Common myeloid progenitor, CD34-positive (primary cell): ENCODE measurements at regions not wholly inside any gene's neighbourhood (a gene's known extent, or its start where the extent isn't known, plus 50 kb on each side); places are given as distances from the start of the nearest gene placed in this dataset.

ENCODE experiments used
- CTCF ChIA-PET: fragments of 350-600 bp; sonication (Branson Sonifier 250); formaldehyde crosslinking; loops from one replicate; lab custom pipeline; 2021; ENCODE audit warnings: antibody characterized with exemption; lab: Charles Lee
- POLR2A ChIA-PET: fragments of 350-600 bp; sonication (Branson Sonifier 250); formaldehyde crosslinking; loops from one replicate; lab custom pipeline; 2021; ENCODE audit warnings: antibody characterized with exemption; lab: Charles Lee
- DNase-seq, 3 donors: peaks; one replicate each; pipeline versions ENCODE4 v3.0.0 to v3.0.0-alpha.2; 2013
- H3K27ac ChIP-seq, 2 experiments: 1 replicate in 1 of 2; 2 replicates in 1 of 2; pipeline ENCODE4 v1.7.0; 2013; ENCODE audit warnings: inconsistent platforms in 2 of 2, low read length in 2 of 2, mild to moderate bottlenecking in 2 of 2, low read depth in 1 of 2, moderate library complexity in 1 of 2; ENCODE audit not compliant: severe bottlenecking in 2 of 2, insufficient read depth in 1 of 2, poor library complexity in 1 of 2
- H3K27me3 ChIP-seq, 5 experiments: replicated peaks in 2 of 5; 1 replicate in 3 of 5; 2 replicates in 2 of 5; pipeline versions ENCODE4 v1.6.1 to v1.7.0; 2013; ENCODE audit warnings: low read length in 4 of 5, mild to moderate bottlenecking in 2 of 5, moderate library complexity in 2 of 5, inconsistent platforms in 1 of 5; ENCODE audit not compliant: insufficient read depth in 5 of 5, control insufficient read depth in 4 of 5
- H3K36me3 ChIP-seq, 4 experiments: 1 replicate in 2 of 4; 2 replicates in 2 of 4; pipeline versions ENCODE4 v1.6.1 to v1.7.0; 2013; ENCODE audit warnings: low read length in 3 of 4, control low read depth in 1 of 4, mild to moderate bottlenecking in 1 of 4; ENCODE audit not compliant: control insufficient read depth in 4 of 4, insufficient read depth in 4 of 4
- H3K4me1 ChIP-seq, 4 experiments: 1 replicate in 3 of 4; 2 replicates in 1 of 4; pipeline versions ENCODE4 v1.6.1 to v1.7.1; 2013; ENCODE audit warnings: low read length in 3 of 4, mild to moderate bottlenecking in 3 of 4, control low read depth in 1 of 4, inconsistent platforms in 1 of 4, moderate library complexity in 1 of 4; ENCODE audit not compliant: control insufficient read depth in 4 of 4, insufficient read depth in 4 of 4; ENCODE audit errors: control extremely low read depth in 1 of 4
- H3K4me3 ChIP-seq, 7 experiments: 1 replicate in 4 of 7; 2 replicates in 3 of 7; pipeline versions ENCODE4 v1.5.1 to v1.7.0; 2013; ENCODE audit warnings: mild to moderate bottlenecking in 7 of 7, low read length in 6 of 7, moderate library complexity in 6 of 7, inconsistent platforms in 2 of 7, low read depth in 2 of 7, control low read depth in 1 of 7; ENCODE audit not compliant: insufficient read depth in 4 of 7, control insufficient read depth in 1 of 7; ENCODE audit errors: extremely low read depth in 1 of 7
- H3K9me3 ChIP-seq, 5 experiments: 1 replicate in 4 of 5; 2 replicates in 1 of 5; pipeline versions ENCODE4 v1.6.1 to v1.7.1; 2013; ENCODE audit warnings: low read length in 4 of 5, mild to moderate bottlenecking in 2 of 5, inconsistent platforms in 1 of 5, low read depth in 1 of 5, moderate library complexity in 1 of 5; ENCODE audit not compliant: control insufficient read depth in 4 of 5, insufficient read depth in 2 of 5; ENCODE audit errors: control extremely low read depth in 1 of 5
- WGBS: methylation state at CpG from one replicate; pipeline ENCODE4 v1.1.5; 2013; ENCODE audit not compliant: insufficient coverage; 5-methylcytosine and 5-hydroxymethylcytosine counted together

GRCh38 chr16:26382586-26382985, 684.1 kb upstream of the C16orf82 start:
- POLR2A ChIA-PET: no interaction called here

GRCh38 chr16:26386096-26386495, 680.6 kb upstream of the C16orf82 start:
- ChIA-PET POLR2A (no interaction called here), CTCF (no interaction called here)
- Histone ChIP-seq H3K9me3 (no peaks in the 10 kb centered on the region), H3K27ac (no peak overlapping the region), H3K36me3 (no peaks in the 10 kb centered on the region), H3K27me3 (no peaks in the 10 kb centered on the region), H3K4me3 (no peak overlapping the region), H3K4me1 (no peaks in the 10 kb centered on the region)
- DNase-seq: no peak
- WGBS: 80% methylated on average over 2 of the region's 3 CpGs

More at GRCh38 chr16:26382586-26382985, 684.1 kb upstream of the C16orf82 start:
- Histone ChIP-seq H3K4me3 (no peak overlapping the region), H3K27me3 (no peaks in the 10 kb centered on the region), H3K36me3 (no peaks in the 10 kb centered on the region), H3K9me3 (no peaks in the 10 kb centered on the region), H3K27ac (no peak overlapping the region), H3K4me1 (no peaks in the 10 kb centered on the region)
- no peak for DNase-seq
- CTCF ChIA-PET: no interaction called here
- no CpG with 5 or more reads among the region's 2 CpGs for WGBS

- Histone ChIP-seq H3K4me1 (no peaks in the 10 kb centered on the region), H3K4me3 (no peak overlapping the region), H3K27me3 (no peaks in the 10 kb centered on the region), H3K36me3 (no peaks in the 10 kb centered on the region), H3K9me3 (peaks cover 0 to 2% (median 0%) of the 10 kb centered on the region in 5 experiments), H3K27ac (no peak overlapping the region)
- DNase-seq: no peak
- ChIA-PET CTCF (no interaction called here), POLR2A (no interaction called here)
Observed at GRCh38 chr16:26391833-26392232, 674.9 kb upstream of the C16orf82 start.

- POLR2A ChIA-PET: no interaction called here
- Histone ChIP-seq H3K4me1 (no peaks in the 10 kb centered on the region), H3K36me3 (no peaks in the 10 kb centered on the region), H3K9me3 (peaks cover 0 to 2% (median 0%) of the 10 kb centered on the region in 5 experiments), H3K4me3 (no peak overlapping the region), H3K27ac (no peak overlapping the region), H3K27me3 (no peaks in the 10 kb centered on the region)
- DNase-seq: no peak
- 81% methylated on average over 5 of the region's 5 CpGs for WGBS
- CTCF ChIA-PET: no interaction called here
Observed at GRCh38 chr16:26394409-26394808, 672.3 kb upstream of the C16orf82 start.

GRCh38 chr16:26395700-26396099, 671.0 kb upstream of the C16orf82 start:
- Histone ChIP-seq H3K4me1 (no peaks in the 10 kb centered on the region), H3K4me3 (no peak overlapping the region), H3K36me3 (no peaks in the 10 kb centered on the region), H3K27me3 (no peaks in the 10 kb centered on the region), H3K9me3 (peaks cover 0 to 2% (median 0%) of the 10 kb centered on the region in 5 experiments), H3K27ac (no peak overlapping the region)
- ChIA-PET POLR2A (no interaction called here), CTCF (no interaction called here)
- no peak for DNase-seq
- 93% methylated on average over 8 of the region's 13 CpGs for WGBS

- no peak for DNase-seq
- ChIA-PET POLR2A (no interaction called here), CTCF (no interaction called here)
- Histone ChIP-seq H3K4me1 (no peaks in the 10 kb centered on the region), H3K4me3 (no peak overlapping the region), H3K36me3 (no peaks in the 10 kb centered on the region), H3K9me3 (peaks cover 0 to 2% (median 0%) of the 10 kb centered on the region in 5 experiments), H3K27me3 (no peaks in the 10 kb centered on the region), H3K27ac (no peak overlapping the region)
- 57% methylated on average over 3 of the region's 3 CpGs for WGBS
Observed at GRCh38 chr16:26396511-26397235, 670.1 kb upstream of the C16orf82 start.

- ChIA-PET POLR2A (no interaction called here), CTCF (no interaction called here)
- no peaks in the 10 kb centered on the region for H3K9me3 ChIP-seq
- 92% methylated on average over 2 of the region's 3 CpGs for WGBS
- H3K4me1 ChIP-seq: no peaks in the 10 kb centered on the region
- H3K4me3 ChIP-seq: no peak overlapping the region
- H3K27me3 ChIP-seq: no peaks in the 10 kb centered on the region
- DNase-seq: no peak
- no peaks in the 10 kb centered on the region for H3K36me3 ChIP-seq
- H3K27ac ChIP-seq: no peak overlapping the region
Observed at GRCh38 chr16:26413780-26414179, 652.9 kb upstream of the C16orf82 start.
